HG02588 (cell line): ENCODE measurements at regions not wholly inside any gene's neighbourhood (a gene's known extent, or its start where the extent isn't known, plus 50 kb on each side); places are given as distances from the start of the nearest gene placed in this dataset.

Experiments
- ATAC-seq: cut with Tn5 transposase; IDR thresholded peaks from one replicate; pipeline ENCODE4 v1.9.1; 2021; ENCODE audit warnings: mild to moderate bottlenecking, moderate library complexity; ENCODE audit not compliant: unreplicated experiment

DNA sequence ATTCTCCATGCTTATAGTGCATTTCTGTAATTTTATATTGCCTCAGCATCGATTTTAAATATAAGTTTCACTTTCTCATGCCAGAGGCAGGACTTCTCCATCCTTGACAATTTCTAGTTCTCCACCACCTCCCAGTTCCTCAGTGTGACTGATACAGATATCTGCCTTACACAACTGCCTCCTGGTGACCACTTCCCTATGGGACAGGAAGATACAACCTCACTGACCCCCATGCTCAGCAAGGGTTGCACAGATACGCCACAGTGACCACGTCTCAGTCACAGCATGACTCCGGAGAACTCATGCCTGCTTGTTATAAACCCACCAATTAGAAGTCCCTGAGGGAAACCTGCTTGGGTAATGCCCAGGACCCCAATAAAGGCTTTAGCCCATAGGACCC, 284.0 kb upstream of the MC4R start:
- ATAC-seq: no peak

DNA sequence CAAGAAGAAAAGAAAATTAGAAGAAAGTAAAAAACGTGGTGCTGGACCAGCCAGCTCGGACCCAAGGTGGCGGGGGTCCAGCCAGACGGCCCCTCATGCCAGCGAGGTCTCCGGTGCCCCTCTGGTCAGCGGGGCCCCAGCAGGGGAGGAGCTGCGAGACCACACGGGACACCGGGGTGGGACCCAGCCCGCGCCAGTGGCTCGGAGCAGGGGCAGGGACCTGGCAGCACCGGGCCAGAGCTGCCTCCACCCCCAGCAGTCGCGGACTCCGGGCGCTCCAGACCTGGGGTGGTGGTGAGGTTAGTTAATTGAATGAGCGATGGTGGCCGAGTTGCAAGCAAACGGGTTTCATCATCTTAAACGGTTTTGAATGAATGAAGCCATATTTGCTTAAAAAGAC, 289.9 kb upstream of the MC4R start:
- no peak for ATAC-seq

DNA sequence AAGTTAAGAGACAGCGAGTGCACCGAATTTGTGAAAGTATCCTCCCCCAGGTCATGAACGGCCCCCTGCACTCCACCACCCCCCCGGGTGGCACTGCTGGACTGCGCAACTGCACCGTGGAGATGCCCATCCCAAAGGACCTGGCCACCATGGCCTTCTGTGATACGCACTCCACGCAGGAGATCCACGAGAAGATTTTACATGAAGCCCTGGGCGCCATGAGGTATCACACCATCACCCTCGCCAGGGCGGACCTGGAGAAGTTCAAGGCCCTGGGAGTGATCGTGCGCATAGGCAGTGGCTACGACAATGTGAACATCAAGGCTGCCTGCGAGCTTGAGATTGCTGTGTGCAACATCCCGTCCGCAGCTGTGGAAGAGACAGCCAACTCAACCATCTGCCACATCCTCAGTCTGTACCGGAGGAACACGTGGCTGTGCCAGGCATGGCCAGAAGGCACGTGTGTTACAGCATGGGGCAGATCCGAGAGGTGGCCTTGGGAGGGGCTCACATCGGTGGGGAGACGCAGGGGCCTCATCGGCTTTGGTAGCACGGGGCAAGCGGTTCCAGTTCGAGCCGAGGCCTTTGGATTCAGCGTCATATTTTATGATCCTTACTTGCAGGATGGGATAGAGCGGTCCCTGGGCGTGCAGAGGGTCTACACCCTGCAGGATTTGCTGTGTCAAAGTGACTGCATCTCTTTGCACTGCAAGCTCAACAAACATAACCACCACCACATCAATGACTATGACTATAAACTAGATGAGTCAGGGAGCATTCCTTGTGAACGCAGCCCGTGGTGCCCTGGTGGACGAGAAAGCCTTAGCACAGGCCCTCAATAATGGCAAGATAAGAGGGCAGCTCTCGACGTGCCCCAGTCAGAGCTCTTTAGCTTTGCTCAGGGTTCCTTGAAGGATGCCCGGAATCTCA, 290.8 kb upstream of the MC4R start:
- ATAC-seq: no peak

DNA sequence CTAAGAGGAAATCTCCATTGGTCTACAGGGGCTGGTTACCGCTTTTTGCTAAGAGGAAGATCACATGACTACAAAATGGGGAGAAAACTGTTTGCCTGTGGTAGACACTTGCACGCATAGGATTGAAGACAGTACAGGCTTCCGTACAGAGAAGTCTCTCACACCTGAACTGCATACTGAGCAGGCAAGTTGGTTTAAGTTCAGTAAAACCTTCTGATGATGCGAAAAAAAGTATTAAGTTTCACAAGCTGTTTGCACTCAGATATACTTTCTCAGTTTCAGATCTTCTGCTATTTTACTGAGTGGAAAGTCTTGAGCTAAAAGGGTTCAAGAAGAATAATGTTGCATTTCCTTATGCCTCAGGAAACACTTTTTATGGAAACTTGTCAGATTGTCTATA, 292.2 kb upstream of the MC4R start:
- no peak for ATAC-seq

DNA sequence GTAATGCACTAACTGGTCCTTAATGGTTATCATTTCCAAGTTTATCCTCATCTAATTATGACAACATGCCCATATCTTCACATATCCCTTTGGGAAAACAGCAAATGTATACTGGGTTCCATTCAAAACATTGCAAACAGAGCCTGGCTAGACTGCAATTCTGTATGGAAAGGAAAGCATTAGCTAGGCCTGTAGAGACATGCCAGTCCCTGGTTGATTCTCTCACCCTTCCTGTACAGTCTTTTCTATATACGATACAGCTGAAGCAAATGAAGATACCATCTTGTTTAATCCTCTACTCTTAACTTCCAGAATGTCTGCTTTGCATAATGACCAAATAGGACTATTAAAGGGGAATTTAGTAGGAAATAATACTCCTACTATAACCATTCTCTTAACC, 294.4 kb upstream of the MC4R start:
- no peak for ATAC-seq

DNA sequence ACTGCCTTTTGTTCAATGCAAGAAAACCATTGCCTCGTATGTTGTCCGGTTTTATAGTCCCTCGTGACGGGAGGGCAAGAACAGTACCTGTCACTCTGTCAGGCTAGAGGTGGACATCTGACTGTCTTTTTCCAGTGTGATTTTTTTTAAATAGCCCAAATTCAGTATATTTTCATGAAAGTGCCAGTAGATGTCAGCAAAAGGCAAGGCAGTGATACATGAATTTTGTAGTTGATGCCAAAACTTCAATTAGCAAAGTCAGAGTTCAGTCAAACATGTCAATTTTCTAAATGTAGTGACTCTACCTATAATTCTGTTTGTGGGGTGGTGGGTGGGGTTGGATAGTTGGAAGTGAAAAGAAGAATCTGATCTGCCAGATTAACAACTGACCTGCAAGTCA, 296.0 kb upstream of the MC4R start:
- ATAC-seq: no peak

DNA sequence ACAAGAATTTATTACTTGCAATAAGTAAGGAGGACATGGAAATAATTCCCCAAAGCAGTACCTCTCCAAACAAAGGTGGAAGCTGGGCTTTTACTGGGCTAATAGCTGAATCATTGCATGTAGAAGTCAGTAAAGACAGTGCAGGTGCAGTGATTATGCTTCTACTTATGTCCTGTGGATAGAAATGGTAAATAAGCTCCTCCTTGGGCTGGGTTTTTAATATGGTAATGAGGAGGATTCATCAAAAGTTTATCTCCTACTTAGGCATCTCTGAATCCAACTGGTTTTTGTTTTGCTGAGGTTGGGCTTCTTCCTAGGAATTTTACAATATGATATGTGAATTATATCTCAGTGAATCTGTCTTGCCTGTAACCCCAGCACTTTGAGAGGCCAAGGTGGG, 297.4 kb upstream of the MC4R start:
- no peak for ATAC-seq

DNA sequence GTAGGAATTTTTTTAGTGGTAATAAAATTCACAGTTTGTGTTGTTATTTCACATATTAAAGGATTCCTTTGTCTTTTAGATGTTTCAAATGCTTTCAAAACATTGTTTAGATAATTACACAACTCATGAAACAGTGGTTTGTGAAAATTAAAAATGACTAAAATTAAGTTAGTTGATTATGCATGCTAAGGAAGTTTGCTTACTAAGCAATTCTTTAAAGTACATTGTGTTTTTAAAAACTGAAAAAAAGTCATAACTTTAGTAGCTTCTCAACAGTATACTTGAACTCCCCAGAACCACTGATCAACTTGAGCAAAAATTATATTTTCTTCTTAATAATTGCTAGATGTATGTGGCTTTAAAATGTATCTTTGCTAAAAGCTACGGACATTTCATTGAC, 298.4 kb upstream of the MC4R start:
- ATAC-seq: no peak

DNA sequence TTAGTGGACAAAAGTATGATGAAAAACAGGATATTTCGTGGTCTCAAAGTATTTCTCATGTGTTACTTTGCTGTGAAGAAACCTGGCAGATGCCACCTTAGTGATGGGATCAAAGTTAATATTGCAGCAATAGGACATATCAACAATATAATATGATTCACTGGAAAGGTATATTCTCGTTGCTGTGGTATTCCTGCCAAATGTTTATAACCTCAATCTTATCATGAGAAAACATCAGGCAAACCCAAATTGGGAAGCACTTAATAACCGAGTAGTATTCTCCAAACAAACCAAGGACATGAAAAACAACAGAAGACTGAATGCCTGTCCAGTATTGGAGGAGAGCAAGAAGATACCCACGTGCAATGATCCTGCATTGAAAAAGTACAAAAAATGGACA, 302.6 kb upstream of the MC4R start:
- no peak for ATAC-seq

DNA sequence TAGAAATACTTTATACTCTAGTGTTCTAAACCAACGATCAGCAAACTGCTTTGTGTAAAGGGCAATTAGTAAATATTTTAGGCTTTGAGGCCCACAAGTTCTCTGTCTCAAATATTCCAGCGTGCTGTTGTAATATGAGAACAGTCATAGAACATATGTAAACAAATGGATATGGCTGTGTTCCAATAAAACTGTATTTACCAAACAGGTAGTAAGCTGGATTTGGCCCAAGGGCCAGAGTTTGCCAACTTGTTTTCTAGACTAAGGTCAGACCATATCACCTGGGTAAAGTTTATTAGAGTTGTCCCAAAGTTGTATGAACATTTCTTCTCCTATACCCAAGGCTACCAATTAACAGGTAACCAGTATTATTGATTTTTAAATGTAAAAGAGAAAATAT, 303.2 kb upstream of the MC4R start:
- ATAC-seq: no peak

DNA sequence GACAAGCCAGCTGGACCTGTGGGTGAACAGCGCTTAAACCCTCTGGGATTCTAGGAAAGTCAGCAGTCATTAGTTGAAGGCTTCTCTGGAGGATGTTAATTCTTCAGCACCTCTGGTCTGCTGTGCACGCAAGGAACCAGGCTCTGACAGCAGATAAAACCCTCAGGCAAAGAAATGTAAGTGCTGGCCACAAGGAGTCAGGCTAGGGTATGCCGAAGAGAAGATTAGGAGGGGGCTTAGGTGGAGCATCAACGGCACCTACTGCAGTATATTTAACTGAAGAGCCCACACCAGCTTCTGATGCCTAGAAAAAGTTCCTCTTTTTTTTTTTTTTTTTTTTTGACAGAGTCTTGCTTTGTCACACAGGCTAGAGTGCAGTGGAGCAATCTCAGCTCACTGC, 304.2 kb upstream of the MC4R start:
- no peak for ATAC-seq

DNA sequence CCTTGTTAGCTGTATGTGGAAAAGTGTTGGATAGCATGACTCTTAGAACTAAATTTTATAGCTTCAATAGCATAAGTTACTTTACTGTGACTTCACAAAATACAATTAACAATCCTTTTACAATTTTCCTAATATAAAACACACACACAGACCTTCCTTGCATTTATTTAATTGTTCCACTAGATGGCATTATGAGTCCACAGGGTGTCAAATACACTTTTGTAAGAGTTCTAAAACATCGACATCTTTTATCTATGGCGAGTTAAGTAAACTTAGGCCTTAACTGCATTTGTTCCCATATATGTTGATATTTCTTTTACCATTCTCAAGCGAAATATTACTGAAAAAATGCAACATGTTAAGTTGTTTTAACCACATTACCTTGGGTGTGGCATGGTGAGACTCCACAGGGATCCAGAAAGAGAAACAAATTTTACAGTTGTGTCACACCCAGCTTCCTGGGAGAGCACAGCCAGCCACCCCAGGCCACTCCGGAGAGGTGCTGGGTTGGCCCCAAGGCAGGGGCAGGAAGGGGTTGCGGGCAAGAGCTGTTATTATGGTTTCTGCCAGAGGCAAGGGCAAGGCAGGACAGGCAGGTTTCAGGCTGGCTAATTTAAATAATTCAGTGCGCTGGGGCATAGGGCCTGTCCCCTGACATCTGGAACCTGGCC, 312.4 kb upstream of the MC4R start:
- no peak for ATAC-seq

DNA sequence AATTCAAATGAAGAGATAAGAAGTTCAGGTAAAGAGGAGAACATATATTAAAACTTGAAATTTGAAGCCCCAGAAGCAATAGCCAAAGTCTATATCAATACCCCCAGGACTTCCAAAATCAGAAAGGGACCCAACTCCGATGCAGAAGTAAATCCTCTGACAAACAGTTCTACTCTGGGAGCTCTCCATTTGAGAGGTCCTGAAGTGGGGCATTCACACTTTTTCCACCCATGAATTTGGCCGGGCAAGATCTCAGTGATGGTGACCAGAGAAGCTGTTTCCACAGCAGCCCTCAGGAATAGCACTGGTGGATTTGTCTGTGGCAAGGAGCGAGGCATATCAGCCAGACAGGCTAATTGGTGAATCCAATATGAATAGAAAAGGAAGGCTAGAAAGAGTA, 313.6 kb upstream of the MC4R start:
- no peak for ATAC-seq

DNA sequence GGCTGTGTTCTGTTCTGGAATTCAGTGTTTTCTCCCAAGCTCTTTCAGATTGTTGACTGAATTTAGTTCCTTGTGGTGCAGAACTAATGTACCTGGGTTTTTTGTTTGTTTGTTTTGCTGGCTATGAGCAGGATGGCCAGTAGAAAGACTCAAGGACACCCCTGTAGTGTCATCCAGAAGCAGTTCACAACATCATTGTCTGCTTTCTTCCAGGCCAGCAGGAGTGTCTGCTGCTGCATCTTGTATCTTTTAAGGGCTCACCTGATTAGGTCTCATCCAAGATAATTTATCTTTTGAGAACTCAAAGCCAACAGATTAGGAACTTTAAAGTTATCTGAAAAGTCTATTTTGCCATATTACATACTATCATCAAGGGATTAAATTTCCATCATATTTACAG, 318.5 kb upstream of the MC4R start:
- no peak for ATAC-seq

DNA sequence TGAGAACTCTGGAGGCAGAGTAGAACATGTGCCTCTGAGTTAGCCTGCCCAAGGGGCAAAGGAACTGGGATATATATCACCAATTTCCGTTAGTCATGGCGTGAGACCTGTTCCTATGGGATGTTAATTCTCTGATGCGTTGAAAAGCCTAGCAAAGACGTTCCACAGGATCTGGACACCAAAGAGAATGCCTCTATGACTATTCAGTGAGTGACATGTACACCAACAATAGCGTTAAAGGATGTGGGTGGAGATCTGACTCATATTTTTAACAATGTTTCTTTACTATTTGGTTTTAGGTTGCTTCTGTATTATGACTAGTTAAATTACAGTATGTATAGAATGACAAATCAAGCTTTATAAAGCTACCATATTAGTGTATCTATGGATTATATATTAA, 320.9 kb upstream of the MC4R start:
- ATAC-seq: no peak

DNA sequence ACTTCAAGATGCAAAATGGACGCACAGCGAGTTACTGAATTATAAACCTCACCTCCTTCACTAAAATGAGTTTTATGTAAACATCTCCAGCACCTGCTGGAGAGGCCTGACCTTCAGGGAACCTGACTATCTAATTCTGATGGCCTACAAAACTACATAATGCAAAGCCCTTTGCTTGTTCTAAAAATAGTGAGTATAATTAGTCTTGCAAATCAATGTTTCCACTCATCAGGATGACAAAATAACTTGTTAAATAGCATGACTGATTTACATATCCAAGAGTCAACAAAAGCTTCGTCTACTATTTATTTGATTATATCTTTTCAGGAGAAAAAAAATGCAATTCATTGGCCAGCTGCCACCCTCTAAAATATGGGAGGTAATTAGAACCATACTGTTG, 326.3 kb upstream of the MC4R start:
- no peak for ATAC-seq

DNA sequence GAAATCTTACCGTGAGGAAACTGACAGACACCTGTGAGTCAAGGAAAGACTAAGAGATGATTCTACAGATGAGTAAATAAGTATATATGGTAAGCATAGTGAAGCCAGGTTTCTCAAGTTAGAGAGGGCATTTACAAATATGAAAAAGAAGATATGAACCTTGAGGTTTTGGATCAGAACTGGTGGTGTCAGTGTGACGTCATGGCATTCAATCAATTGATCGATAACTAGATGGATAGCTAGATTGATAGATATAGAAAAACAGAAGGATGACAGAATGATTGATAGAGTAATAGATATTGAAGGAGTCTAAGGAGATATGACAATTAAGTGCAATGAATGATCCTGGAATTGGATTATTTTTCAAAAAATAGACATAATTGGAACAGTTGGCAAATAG, 350.2 kb upstream of the MC4R start:
- ATAC-seq: no peak

DNA sequence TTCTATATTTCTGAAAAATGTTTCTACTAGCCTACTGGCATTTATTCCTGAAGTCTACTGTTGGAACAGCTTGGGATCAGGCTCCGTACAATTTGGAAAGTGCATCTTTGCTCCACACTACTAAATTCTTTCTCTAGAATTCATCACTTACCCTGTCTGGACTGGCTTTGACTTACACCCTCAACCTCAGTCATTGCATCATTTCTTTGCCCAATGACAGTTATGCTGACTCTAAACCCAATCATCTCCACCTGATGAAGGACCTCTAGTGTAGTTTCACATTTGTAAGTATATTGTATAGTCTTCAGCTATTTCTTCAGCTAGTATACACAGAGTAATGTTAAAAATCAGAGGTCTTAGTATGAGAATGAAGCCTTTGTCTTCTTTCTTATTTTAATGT, 359.6 kb upstream of the MC4R start:
- no peak for ATAC-seq

DNA sequence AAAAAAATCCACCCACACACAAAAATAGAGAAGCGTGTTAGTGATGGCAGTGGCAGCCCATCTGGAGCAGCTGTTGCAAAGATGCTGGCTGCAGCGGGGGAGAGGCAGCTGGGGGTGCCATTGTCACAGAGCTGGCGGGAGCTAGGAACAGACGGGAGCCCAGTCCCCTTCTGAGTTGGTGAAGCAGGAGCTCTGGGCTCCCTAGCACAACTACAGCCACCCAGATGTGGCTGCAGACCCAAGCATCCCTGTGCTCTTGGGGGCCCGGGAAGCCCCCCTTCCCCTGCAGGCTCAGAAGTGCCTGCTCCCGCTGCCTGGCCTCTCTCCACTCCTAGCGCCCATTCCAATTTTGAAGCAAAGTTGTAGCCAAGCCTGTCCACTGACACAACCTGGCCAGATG, 366.6 kb upstream of the MC4R start:
- no peak for ATAC-seq

DNA sequence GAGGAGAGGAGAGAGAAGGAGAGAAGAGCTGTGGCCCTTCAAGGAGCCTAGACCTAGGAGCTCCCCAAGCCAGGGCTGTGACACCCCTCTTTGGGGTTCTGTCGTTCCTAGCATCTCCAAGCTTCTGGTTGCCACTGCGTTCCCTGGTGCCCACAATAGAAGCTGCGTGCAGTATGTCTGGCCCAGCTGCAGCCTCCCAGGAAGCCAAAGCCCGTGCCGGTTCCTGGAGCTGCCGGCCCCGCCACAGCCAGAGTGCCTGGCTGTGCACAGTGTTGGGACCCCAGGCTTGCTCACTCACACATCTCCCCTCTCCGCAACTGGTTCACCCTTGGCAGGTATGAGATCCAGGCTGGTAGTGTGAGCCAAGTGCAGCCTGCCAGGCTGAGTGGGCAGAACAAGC, 367.7 kb upstream of the MC4R start:
- no peak for ATAC-seq

DNA sequence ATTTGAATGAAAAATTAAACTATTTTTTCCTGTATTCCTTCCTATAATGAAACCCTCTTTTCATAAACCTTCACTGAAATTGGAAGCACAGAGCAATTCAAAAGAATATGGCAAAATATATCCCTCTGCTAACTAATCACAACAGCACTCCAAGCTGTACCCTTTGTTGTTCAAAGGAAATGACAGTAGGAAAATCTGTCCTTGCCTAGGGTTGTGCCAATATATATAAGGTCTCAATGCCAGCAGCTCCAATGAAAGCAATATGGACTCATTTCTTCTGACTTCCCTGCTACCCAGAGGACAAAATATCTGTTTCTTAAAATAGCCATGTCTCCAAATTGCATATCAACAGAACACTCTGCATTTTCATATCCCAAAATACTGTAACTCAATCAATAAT, 373.9 kb upstream of the MC4R start:
- no peak for ATAC-seq

DNA sequence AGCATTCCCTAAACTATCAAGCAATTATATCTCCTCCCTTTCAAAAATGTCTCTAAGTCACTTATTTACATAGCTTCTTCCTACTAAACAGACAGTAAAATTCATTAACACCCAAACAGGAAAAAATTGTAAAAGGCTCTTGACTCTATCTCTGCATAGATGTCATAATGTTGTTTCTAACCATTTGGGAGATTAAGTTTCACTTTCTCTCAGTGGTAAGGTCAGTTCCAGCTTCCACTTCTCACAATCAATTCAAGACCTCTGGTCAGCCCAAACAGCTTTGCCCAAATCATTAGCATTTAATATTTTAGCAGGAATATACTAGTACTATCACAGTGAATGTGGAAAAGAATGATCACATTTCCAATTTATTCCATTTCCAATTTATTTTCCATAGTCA, 374.3 kb upstream of the MC4R start:
- no peak for ATAC-seq

DNA sequence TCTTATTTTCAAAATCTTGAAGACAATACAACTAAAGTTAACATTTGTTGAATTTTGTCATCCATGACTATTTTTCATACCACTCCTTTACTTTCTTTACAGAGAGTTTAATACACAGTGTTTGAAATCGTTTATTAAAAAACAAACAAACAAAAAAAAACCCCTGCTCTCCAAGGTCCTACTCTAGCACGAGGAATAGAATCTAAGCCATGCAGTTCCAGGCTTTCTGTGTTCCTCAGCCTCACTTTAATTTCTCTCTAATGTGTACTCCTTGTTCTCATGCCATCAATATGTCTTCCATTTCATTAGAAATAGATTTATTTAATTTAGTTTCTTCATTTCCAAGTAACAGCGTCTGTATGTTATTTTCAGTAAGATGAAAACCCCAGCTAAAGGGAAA, 381.2 kb upstream of the MC4R start:
- ATAC-seq: no peak
